Pancreas (tissue), 10 donors: ENCODE measurements at regions not wholly inside any gene's neighbourhood (a gene's known extent, or its start where the extent isn't known, plus 50 kb on each side); places are given as distances from the start of the nearest gene placed in this dataset.

Experiments used
- ATAC-seq, 4 donors: fragments of 200-7000 bp; cut with Tn5 transposase; one replicate each; pipeline versions ENCODE4 v1.8.0 to v1.9.1; 2020; ENCODE audit warnings: mild to moderate bottlenecking in 4 of 4, moderate library complexity in 4 of 4
- DNase-seq, 6 donors: peaks; one replicate each; pipeline ENCODE4 v3.0.0-alpha.2; 2020
- FAIRE-seq: peaks from 2 replicates; lab custom pipeline; 2012; peaks lifted over from hg19 to GRCh38; lab: Jason Lieb, UNC
- H3K27ac ChIP-seq, 4 donors: fragments of 200-600 bp; sonication (generic); 1 replicate in 3 of 4; 2 replicates in 1 of 4; pipeline versions ENCODE4 v1.5.0 to v1.8.0; 2020
- H3K27me3 ChIP-seq, 4 donors: fragments of 200-600 bp; one replicate each; pipeline ENCODE4 v1.8.0; 2021
- H3K36me3 ChIP-seq, 3 donors: fragments of 200-600 bp; sonication (generic) in 1 of 3; one replicate each; pipeline versions ENCODE4 v1.5.0 to v1.8.0; 2020 to 2021
- H3K4me1 ChIP-seq, 3 donors: fragments of 200-600 bp; one replicate each; pipeline ENCODE4 v1.8.0; 2021
- H3K4me3 ChIP-seq, 4 donors: fragments of 200-600 bp; sonication (generic) in 2 of 4; one replicate each; pipeline versions ENCODE4 v1.5.0 to v1.8.0; 2020 to 2021
- H3K9me3 ChIP-seq, 4 donors: fragments of 200-600 bp; one replicate each; pipeline ENCODE4 v1.8.0; 2021
- WGBS, 2 donors: extraction: QIAGEN DNeasy Blood & Tissue Kit; methylation state at CpG; one replicate each; pipeline ENCODE4 v1.1.7; 2013; 5-methylcytosine and 5-hydroxymethylcytosine counted together
- intact Hi-C, 3 donors: fragments of 100-400 bp; cut with DNase I; formaldehyde crosslinking; loops; one replicate each; pipeline versions ENCODE4 v1.11.1 to v1.14.2; 2022
- TF ChIP-seq, protein P1 (sequence below), 4 donors: fragments of 200-600 bp; sonication (generic) in 3 of 4; IDR thresholded peaks; one replicate each; pipeline versions ENCODE4 v1.5.0 to v1.8.0; 2021; ENCODE audit warnings: antibody characterized with exemption in 4 of 4
- donor health status: healthy with polysubstance abuse.
- donor health status: DM: no; HTN: no; CAD: no; lungs with moderate emphysema.
- donor health status: DM: no; HTN: no; CAD: no.
- donor health status: control.
- donor health status: control.
- donor health status: Bipolar disorder and iron deficiency.
- donor health status: DM: yes; HTN: yes; CAD: no.
- donor health status: DM: no; HTN: no; CAD: no.
- donor health status: DM: no; HTN: no; CAD: no.
- donor health status: DM: yes; HTN: yes; CAD: no.

DNA sequence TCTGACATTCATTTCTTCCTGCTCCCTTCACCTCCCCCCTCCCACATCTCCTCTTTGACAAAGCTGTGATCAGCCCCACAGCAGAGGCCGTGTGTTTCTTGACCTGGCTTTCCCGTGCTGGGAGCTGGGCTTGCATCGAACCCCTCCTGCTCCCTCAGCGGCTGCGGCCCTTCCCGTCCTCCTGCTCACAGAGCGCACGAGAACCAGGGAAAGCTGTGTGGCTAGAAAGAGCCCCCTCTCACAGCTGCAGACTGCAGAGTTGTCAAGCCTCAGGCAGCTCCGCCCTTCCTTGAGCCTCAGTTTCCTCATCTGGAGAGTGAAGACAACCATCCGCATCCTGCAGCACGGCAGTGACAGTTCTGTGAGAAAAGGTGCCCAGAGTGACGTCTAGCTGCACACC, 65.7 kb upstream of the GLI2 start:
- H3K27me3 ChIP-seq = no peaks in the 10 kb centered on the region
- DNase-seq = no peak
- WGBS, 2 donors = 65 to 69% methylated on average over 12 of the region's 12 CpGs
- no peak for ATAC-seq
- no peaks in the 10 kb centered on the region for H3K9me3 ChIP-seq
- H3K27ac ChIP-seq = no peak overlapping the region
- intact Hi-C loops = loop anchor here in 2 of 3 donors (5.0 to 10.0 kb wide), 2 partner anchors 328 to 355 kb away; no protein-coding TSS in a partner anchor
- no peaks in the 10 kb centered on the region for H3K4me1 ChIP-seq
- FAIRE-seq = no peak
- no peak overlapping the region for H3K4me3 ChIP-seq
- TF ChIP-seq, protein P1, sequence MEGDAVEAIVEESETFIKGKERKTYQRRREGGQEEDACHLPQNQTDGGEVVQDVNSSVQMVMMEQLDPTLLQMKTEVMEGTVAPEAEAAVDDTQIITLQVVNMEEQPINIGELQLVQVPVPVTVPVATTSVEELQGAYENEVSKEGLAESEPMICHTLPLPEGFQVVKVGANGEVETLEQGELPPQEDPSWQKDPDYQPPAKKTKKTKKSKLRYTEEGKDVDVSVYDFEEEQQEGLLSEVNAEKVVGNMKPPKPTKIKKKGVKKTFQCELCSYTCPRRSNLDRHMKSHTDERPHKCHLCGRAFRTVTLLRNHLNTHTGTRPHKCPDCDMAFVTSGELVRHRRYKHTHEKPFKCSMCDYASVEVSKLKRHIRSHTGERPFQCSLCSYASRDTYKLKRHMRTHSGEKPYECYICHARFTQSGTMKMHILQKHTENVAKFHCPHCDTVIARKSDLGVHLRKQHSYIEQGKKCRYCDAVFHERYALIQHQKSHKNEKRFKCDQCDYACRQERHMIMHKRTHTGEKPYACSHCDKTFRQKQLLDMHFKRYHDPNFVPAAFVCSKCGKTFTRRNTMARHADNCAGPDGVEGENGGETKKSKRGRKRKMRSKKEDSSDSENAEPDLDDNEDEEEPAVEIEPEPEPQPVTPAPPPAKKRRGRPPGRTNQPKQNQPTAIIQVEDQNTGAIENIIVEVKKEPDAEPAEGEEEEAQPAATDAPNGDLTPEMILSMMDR (IDR thresholded peaks at IDR 0.05) = no peak
- no peaks in the 10 kb centered on the region for H3K36me3 ChIP-seq

DNA sequence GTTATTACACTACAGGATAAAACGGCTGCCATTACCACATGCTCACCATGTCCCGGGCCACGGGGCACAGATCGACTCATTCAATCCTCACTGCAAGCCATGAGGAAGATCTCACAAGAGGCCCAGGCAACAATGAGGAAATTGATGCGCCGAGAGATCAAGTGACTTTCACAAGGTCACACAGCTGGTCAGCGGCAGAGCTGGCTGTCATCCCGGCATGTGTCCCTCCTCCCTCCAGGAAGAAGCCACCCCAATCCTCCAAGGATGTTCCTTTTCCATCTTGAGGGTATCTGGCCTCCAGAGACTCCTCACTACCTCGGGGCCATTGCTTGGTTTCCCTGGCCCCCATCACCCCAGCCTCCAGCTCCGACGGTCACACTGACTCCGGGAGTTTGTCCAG, 65.3 kb upstream of the GLI2 start:
- DNase-seq (no peak), FAIRE-seq (no peak), ATAC-seq (no peak)
- Histone ChIP-seq H3K9me3 (no peaks in the 10 kb centered on the region), H3K27ac (no peak overlapping the region), H3K36me3 (no peaks in the 10 kb centered on the region), H3K27me3 (no peaks in the 10 kb centered on the region), H3K4me3 (no peak overlapping the region), H3K4me1 (no peaks in the 10 kb centered on the region)
- intact Hi-C loops = loop anchor here in 2 of 3 donors (5.0 to 10.0 kb wide), 2 partner anchors 328 to 356 kb away; no protein-coding TSS in a partner anchor
- 67 to 71% methylated on average over 12 of the region's 12 CpGs for WGBS, 2 donors
- TF ChIP-seq, protein P1 (IDR thresholded peaks at IDR 0.05) = no peak

DNA sequence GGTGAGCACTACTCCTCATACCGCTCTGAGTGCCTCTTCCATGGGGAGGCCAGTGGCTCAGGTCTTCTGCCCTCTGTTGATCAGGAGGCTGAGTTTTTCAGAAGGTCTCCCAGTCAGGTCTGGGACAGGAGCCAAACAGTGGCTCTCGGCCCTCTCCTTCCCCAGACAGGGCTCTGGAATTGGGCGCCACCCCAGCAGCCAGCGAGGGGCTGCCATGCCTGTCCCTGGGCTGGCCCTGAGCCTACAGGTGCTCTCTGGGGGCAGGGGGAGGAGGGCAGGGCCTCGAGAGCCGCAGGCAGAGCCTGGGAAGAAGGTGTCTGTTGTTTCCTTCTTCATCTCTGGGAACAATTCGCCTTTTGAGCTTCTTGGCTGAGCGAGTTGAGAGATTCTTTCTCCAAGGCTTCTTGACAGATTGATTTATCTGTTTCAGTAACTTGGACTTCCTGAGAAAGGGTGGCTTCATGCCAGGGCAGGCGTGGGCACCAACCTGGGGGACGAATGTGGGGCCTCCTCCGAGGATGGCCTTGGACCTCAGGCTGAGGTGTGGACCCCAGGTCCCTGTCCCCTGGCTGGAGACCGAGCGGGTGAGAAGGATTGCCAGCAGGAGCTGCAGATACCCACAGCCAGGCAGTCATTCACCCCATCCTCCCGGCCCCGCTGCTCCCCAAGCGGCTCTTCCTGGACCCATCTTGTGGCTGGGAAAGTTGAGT, 64.7 kb upstream of the GLI2 start:
- ATAC-seq (peak in 2 of 4 donors; percentile 6 to 26), DNase-seq (no peak), FAIRE-seq (no peak)
- no peak overlapping the region for H3K4me3 ChIP-seq
- intact Hi-C loops = loop anchor here in 2 of 3 donors (5.0 to 10.0 kb wide), 2 partner anchors 329 to 356 kb away; no protein-coding TSS in a partner anchor
- no peaks in the 10 kb centered on the region for H3K27me3 ChIP-seq
- 52 to 53% methylated on average over 16 of the region's 16 CpGs for WGBS, 2 donors
- H3K27ac ChIP-seq = peak overlapping the region in 1 of 4 donors; percentile 33
- H3K9me3 ChIP-seq = no peaks in the 10 kb centered on the region
- H3K4me1 ChIP-seq = no peaks in the 10 kb centered on the region
- TF ChIP-seq, protein P1 (IDR thresholded peaks at IDR 0.05) = no peak
- H3K36me3 ChIP-seq = no peaks in the 10 kb centered on the region

DNA sequence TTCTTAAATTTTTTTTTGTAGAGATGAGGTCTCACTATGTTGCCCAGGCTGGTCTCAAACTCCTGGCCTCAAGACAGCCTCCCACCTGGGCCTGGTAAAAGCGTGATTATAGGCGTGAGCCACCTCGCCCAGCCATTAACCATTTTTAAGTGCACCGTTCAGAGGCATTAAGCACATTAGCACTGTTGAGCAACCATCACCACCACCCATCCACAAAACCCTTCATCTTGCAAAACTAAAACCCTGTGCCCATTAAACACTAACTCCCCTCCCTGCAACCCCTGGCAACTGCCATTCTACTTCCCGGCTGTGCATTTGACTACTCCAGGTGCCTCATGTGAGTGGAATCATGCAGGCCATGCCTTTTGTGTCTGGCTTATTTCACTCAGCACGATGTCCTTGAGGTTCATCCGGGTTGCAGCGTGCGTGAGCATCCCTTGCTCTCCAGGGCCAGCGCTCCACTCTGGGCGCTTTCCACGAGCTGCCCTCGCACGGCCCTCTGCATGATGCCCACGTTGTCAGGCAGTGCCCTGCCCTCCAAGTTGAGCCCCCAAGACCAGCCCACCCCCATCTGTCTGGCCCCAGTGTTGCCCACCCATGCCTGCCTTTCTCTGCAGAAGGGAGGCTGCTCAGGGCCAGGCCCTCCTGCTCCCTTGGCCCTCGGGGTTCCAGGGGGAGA, 63.0 kb upstream of the GLI2 start:
- Histone ChIP-seq H3K36me3 (no peaks in the 10 kb centered on the region), H3K9me3 (no peaks in the 10 kb centered on the region), H3K27ac (no peak overlapping the region), H3K27me3 (no peaks in the 10 kb centered on the region), H3K4me3 (no peak overlapping the region), H3K4me1 (no peaks in the 10 kb centered on the region)
- TF ChIP-seq, protein P1 (IDR thresholded peaks at IDR 0.05) = no peak
- intact Hi-C loops = loop anchor here in 2 of 3 donors (5.0 to 10.0 kb wide), 2 partner anchors 330 to 358 kb away; no protein-coding TSS in a partner anchor
- DNase-seq = no peak
- no peak for ATAC-seq
- FAIRE-seq = no peak
- WGBS, 2 donors = 69 to 77% methylated on average over 16 of the region's 16 CpGs
